GM06990 (cell line): ENCODE measurements at regions not wholly inside any gene's neighbourhood (a gene's known extent, or its start where the extent isn't known, plus 50 kb on each side); places are given as distances from the start of the nearest gene placed in this dataset.

Experiments
- DNase-seq: peaks from one replicate; pipeline ENCODE4 v3.0.0-alpha.2; 2011; ENCODE audit not compliant: insufficient read length; ENCODE audit errors: extremely low read depth
- H3K27me3 ChIP-seq: replicated peaks from 2 replicates; pipeline ENCODE4 v1.6.0; 2011; ENCODE audit warnings: low read length; ENCODE audit not compliant: control insufficient read depth, insufficient read depth
- H3K36me3 ChIP-seq: 2 replicates; pipeline ENCODE4 v1.5.1; 2011; ENCODE audit warnings: low read length; ENCODE audit not compliant: control insufficient read depth, insufficient read depth
- H3K4me3 ChIP-seq: replicated peaks from 2 replicates; pipeline ENCODE4 v1.5.1; 2011; ENCODE audit warnings: low read depth, mild to moderate bottlenecking, control low read depth, low read length
- TF ChIP-seq, protein P1 (sequence below): IDR thresholded peaks from 2 replicates; pipeline ENCODE4 v1.5.1; 2011; ENCODE audit warnings: low read length, control low read depth, mild to moderate bottlenecking, inconsistent platforms; ENCODE audit not compliant: insufficient read depth, poor library complexity, severe bottlenecking

DNA sequence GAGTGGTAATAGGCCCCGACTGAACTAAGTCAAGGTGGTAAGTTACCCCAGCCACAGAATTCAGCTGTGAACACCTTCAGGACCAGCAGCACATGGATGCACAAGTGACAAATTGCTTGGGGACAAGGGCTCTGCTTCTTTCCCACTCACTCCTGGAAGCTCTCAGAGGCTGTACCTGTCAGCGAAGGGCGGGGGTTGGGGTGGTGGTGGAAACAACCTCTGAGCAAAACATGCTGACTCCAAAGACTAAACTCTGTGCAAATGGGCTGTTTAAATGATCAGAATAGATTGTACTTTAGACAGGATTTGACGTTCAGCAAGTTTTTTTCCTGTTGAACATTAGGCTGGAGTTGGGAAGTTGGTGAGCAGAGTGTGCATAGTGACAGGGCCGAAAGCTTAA lies 544.5 kb upstream of the ZNF608 start:
- TF ChIP-seq, protein P1, sequence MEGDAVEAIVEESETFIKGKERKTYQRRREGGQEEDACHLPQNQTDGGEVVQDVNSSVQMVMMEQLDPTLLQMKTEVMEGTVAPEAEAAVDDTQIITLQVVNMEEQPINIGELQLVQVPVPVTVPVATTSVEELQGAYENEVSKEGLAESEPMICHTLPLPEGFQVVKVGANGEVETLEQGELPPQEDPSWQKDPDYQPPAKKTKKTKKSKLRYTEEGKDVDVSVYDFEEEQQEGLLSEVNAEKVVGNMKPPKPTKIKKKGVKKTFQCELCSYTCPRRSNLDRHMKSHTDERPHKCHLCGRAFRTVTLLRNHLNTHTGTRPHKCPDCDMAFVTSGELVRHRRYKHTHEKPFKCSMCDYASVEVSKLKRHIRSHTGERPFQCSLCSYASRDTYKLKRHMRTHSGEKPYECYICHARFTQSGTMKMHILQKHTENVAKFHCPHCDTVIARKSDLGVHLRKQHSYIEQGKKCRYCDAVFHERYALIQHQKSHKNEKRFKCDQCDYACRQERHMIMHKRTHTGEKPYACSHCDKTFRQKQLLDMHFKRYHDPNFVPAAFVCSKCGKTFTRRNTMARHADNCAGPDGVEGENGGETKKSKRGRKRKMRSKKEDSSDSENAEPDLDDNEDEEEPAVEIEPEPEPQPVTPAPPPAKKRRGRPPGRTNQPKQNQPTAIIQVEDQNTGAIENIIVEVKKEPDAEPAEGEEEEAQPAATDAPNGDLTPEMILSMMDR = no peak
- no peak for DNase-seq
- no peaks in the 10 kb centered on the region for H3K27me3 ChIP-seq
- H3K4me3 ChIP-seq = no peak overlapping the region
- no peaks in the 10 kb centered on the region for H3K36me3 ChIP-seq

DNA sequence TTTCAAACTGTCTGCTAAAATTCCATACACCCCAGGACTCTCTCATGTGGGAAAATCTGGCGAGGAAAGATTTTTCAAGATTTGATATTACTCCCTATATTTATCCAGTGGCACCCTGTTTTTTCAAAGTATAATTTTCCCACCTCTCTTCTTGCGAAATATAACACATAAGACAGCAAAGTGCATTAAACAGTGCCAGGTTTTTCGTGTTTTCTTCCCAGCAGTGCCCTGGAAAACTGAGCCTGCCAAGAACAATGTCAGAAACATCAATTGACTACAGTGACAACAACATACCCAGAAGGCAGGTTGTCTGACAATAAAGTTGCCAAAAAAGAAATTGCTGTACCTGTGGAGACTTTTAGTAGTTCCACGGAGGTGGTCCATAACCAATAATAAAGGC lies 545.0 kb upstream of the ZNF608 start:
- DNase-seq = no peak
- TF ChIP-seq, protein P1 = no peak
- Histone ChIP-seq H3K4me3 (no peak overlapping the region), H3K36me3 (no peaks in the 10 kb centered on the region), H3K27me3 (no peaks in the 10 kb centered on the region)

DNA sequence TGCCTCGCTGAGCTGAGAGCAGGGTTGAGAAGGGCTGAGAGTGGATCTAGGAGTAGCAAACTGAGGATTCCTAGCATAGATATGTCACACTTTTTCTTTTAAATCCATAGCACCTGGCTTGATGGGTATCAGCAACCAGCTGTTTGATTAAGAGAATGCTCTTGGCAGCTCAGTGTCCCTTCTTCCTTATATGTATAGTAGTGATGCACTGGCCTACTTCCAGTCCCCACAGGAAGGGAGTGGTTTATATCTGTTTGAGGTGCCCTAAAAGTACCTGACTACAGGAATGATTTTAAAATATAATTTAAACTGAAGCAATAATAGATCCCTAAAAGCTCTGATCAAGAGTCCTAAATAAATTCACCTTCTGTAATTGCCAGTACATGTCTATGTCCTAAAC lies 546.8 kb upstream of the ZNF608 start:
- TF ChIP-seq, protein P1 = no peak

DNA sequence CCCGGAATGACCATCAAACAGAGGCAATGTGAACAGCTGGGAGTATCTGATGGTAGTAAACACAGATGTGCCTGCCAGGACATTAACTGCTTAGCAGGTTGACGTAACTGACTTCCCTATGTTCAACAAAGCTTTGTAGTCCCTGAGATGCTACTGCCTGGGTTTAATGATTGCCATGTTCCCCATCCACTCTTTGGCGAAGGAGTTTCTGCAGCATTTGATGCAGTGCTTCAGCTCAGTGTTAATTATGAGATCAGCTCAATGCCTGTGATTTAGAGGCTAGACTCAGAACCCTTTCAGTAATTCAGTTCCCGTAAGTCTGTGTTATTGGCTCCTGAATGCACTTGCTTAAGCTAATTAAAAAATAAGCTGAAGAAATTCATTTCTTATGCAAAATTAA lies 547.3 kb upstream of the ZNF608 start:
- TF ChIP-seq, protein P1 = no peak

More for the DNA sequence above, 546.8 kb upstream of the ZNF608 start:
- DNase-seq = no peak
- no peaks in the 10 kb centered on the region for H3K36me3 ChIP-seq
- no peak overlapping the region for H3K4me3 ChIP-seq
- H3K27me3 ChIP-seq = no peaks in the 10 kb centered on the region

DNA sequence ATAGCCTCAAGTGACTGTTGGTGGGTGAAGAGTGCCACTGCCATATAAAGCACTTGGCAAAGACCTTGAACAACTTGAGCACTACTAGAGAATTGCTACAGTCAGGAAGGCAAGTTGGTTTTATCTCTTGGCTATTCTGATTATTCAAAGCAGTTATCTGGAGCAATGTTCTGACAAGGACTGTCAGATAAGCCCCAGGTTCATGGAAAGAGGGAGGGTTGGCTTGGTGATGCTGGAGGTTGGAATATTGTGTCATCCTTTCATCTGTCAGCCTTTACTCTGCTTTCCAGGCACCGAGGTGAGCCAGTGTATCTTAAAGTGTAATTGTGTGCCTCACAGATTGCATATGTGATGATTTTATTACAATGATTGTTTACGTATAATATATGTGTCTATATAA lies 548.4 kb upstream of the ZNF608 start:
- TF ChIP-seq, protein P1 = no peak
- Histone ChIP-seq H3K4me3 (no peak overlapping the region), H3K36me3 (no peaks in the 10 kb centered on the region), H3K27me3 (no peaks in the 10 kb centered on the region)
- no peak for DNase-seq

More for the DNA sequence above, 547.3 kb upstream of the ZNF608 start:
- H3K27me3 ChIP-seq = no peaks in the 10 kb centered on the region
- no peaks in the 10 kb centered on the region for H3K36me3 ChIP-seq
- no peak overlapping the region for H3K4me3 ChIP-seq
- no peak for DNase-seq

DNA sequence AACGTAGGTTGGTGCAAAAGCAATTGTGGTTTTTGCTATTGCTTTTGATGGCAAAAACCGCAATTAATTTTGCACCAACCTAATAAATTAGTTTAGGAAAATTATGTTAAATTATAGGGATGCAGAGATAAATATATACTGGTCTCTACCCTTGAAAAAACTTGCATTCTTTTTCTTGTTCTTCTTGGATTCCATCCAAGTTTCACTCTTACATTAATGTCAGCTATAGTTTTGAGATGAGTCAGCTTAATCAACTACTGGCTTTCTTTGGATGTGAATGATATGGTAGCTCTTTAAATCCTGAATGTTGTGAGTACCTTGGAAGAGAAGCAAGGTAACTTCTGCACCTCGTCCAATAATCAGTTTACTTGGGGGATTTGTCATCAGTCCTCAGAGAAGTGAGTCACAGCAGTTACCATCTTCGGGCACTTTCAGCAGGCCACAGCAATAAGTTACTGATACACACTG lies 549.0 kb upstream of the ZNF608 start:
- peak; percentile 1 for DNase-seq
- H3K27me3 ChIP-seq = no peaks in the 10 kb centered on the region
- no peaks in the 10 kb centered on the region for H3K36me3 ChIP-seq
- H3K4me3 ChIP-seq = no peak overlapping the region
- TF ChIP-seq, protein P1 = no peak
